GM12865 (cell line): ENCODE measurements at regions not wholly inside any gene's neighbourhood (a gene's known extent, or its start where the extent isn't known, plus 50 kb on each side); places are given as distances from the start of the nearest gene placed in this dataset.

Source experiments
- DNase-seq: peaks from one replicate; pipeline ENCODE4 v3.0.0; 2010; ENCODE audit warnings: low read depth
- H3K4me3 ChIP-seq: 2 replicates; pipeline ENCODE4 v1.5.1; 2011; ENCODE audit warnings: mild to moderate bottlenecking, low read depth, low read length, control low read depth
- CTCF ChIP-seq: IDR thresholded peaks from 2 replicates; pipeline ENCODE4 v1.5.1; 2011; ENCODE audit warnings: low read length, control low read depth, low read depth, inconsistent platforms; ENCODE audit not compliant: insufficient read depth; ENCODE audit errors: missing control alignments

GRCh38 chr10:8946451-8946850 lies 892.0 kb downstream of the GATA3 start:
- TF ChIP-seq CTCF: no peak
- no peak for DNase-seq
- no peak overlapping the region for H3K4me3 ChIP-seq

DNA sequence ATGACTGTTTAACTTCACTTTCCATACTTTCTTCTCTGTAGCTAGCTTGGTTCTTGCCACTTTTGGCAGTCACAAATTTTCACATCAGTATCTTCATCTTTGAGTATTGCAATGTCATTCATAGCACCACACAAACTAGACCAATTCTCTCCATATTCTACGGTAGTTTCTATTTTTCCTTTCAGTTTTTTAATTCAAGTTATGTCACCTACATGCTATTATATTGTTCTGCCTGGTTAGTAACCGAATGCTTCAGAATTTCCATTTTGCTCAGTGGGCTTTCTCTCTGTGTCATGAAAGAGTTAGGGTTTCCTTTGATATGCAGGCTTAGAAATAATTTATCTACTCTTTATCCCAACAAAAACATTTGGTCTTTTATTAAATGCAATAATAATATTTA lies 896.5 kb downstream of the GATA3 start:
- no peak for TF ChIP-seq CTCF
- no peak for DNase-seq

GRCh38 chr10:8951440-8952089 lies 897.1 kb downstream of the GATA3 start:
- DNase-seq: no peak
- no peak overlapping the region for H3K4me3 ChIP-seq
- no peak for TF ChIP-seq CTCF

More for the DNA sequence above, 896.5 kb downstream of the GATA3 start:
- no peak overlapping the region for H3K4me3 ChIP-seq

DNA sequence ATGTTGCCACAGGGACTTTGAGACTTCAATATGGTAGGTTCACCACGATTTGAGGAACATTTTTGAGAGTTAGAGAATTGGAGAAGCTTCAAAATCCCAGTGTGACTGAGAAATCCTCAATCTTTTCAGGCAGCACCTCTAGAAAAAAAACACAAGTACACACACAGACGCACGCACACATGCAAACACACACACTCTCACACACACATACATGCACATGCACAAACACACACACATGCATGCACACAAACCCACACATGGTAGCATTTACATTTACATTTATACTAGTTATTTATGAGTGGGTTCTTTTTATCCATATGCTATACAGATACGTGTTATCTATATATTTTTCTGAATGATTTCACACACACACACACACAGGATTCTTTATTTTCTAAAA lies 901.9 kb downstream of the GATA3 start:
- no peak overlapping the region for H3K4me3 ChIP-seq
- no peak for TF ChIP-seq CTCF
- DNase-seq: no peak

- no peak overlapping the region for H3K4me3 ChIP-seq
- no peak for TF ChIP-seq CTCF
- DNase-seq: no peak
Measured at GRCh38 chr10:8962249-8962648, 907.8 kb downstream of the GATA3 start.

DNA sequence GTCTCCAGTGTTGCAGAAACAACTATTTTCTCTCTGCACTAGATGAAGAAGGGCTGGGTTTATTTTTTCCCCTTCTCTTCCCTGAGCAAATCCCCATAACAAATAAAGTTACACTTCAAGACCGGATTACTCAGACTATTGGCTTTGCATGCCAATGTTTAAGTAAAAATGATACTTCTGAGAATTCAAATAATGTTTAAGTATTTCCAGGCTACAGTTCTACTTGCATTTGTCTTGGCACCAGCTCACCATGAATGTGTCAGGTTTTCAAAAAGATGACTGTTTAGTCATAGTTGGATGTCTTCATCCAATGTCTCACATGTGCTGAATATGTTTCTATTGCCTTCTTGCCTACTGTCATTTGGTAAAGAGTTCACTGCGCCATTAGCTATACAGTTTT lies 912.6 kb downstream of the GATA3 start:
- no peak overlapping the region for H3K4me3 ChIP-seq
- TF ChIP-seq CTCF: no peak
- DNase-seq: no peak

DNA sequence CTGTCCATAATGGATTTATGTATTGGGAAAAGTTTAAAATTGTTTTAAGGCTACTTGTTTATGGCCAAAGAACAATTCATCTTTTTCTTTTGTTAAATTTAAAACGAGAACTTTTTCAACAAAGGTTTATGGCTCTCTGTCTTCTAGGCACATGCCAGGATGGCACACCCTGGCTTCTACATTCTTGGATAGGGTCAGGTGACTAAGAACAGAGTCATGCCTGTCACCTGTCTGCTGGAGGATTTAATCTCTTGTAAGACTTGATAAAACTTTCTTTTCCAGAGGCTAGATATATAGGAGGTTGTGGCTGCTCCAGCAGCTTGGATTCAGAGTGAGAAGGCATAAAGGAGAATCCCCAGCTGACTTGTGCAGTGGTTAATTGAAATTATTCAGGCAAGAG lies 915.4 kb downstream of the GATA3 start:
- no peak for DNase-seq
- TF ChIP-seq CTCF: no peak
- H3K4me3 ChIP-seq: no peak overlapping the region
